ENCODE measurements at regions not wholly inside any gene's neighbourhood (a gene's known extent, or its start where the extent isn't known, plus 50 kb on each side); places are given as distances from the start of the nearest gene placed in this dataset.

GRCh38 chr20:56817780-56818675 lies 188.9 kb downstream of the TFAP2C start:
- Histone ChIP-seq H3K4me1 (ENCODE audit: insufficient read depth, low read length) (no peaks in the 10 kb centered on the region), H3K9me3 (ENCODE audit: low read depth, low read length) (no peaks in the 10 kb centered on the region), H3K4me3 (ENCODE audit: low read length) (no peak overlapping the region), H3K27me3 (ENCODE audit: insufficient read depth, low read length) (no peaks in the 10 kb centered on the region)

GRCh38 chr20:56820984-56821383 lies 191.9 kb downstream of the TFAP2C start:
- Histone ChIP-seq H3K4me3 (ENCODE audit: low read length) (no peak overlapping the region), H3K4me1 (ENCODE audit: insufficient read depth, low read length) (no peaks in the 10 kb centered on the region), H3K27me3 (ENCODE audit: insufficient read depth, low read length) (no peaks in the 10 kb centered on the region), H3K9me3 (ENCODE audit: low read depth, low read length) (no peaks in the 10 kb centered on the region)

GRCh38 chr20:56826306-56826704 lies 197.2 kb downstream of the TFAP2C start:
- H3K4me3 ChIP-seq (ENCODE audit: low read length) = no peak overlapping the region
- H3K9me3 ChIP-seq (ENCODE audit: low read depth, low read length) = no peaks in the 10 kb centered on the region
- no peaks in the 10 kb centered on the region for H3K4me1 ChIP-seq (ENCODE audit: insufficient read depth, low read length)
- H3K27me3 ChIP-seq (ENCODE audit: insufficient read depth, low read length) = no peaks in the 10 kb centered on the region

- Histone ChIP-seq H3K9me3 (ENCODE audit: low read depth, low read length) (no peaks in the 10 kb centered on the region), H3K27me3 (ENCODE audit: insufficient read depth, low read length) (no peaks in the 10 kb centered on the region), H3K4me1 (ENCODE audit: insufficient read depth, low read length) (no peaks in the 10 kb centered on the region), H3K4me3 (ENCODE audit: low read length) (no peak overlapping the region)
Observed at GRCh38 chr20:56826705-56827665, 197.9 kb downstream of the TFAP2C start.

- H3K4me3 ChIP-seq (ENCODE audit: low read length) = no peak overlapping the region
- H3K27me3 ChIP-seq (ENCODE audit: insufficient read depth, low read length) = no peaks in the 10 kb centered on the region
- H3K9me3 ChIP-seq (ENCODE audit: low read depth, low read length) = no peaks in the 10 kb centered on the region
- no peaks in the 10 kb centered on the region for H3K4me1 ChIP-seq (ENCODE audit: insufficient read depth, low read length)
Observed at GRCh38 chr20:56827763-56828162, 198.7 kb downstream of the TFAP2C start.

GRCh38 chr20:56828402-56828801 lies 199.3 kb downstream of the TFAP2C start:
- Histone ChIP-seq H3K9me3 (ENCODE audit: low read depth, low read length) (no peaks in the 10 kb centered on the region), H3K4me3 (ENCODE audit: low read length) (no peak overlapping the region), H3K4me1 (ENCODE audit: insufficient read depth, low read length) (no peaks in the 10 kb centered on the region), H3K27me3 (ENCODE audit: insufficient read depth, low read length) (no peaks in the 10 kb centered on the region)

- Histone ChIP-seq H3K4me3 (ENCODE audit: low read length) (no peak overlapping the region), H3K27me3 (ENCODE audit: insufficient read depth, low read length) (no peaks in the 10 kb centered on the region), H3K4me1 (ENCODE audit: insufficient read depth, low read length) (no peaks in the 10 kb centered on the region), H3K9me3 (ENCODE audit: low read depth, low read length) (no peaks in the 10 kb centered on the region)
Observed at GRCh38 chr20:56829788-56830385, 200.8 kb downstream of the TFAP2C start.

GRCh38 chr20:56831795-56832194 lies 202.7 kb downstream of the TFAP2C start:
- H3K4me3 ChIP-seq (ENCODE audit: low read length) = no peak overlapping the region
- no peaks in the 10 kb centered on the region for H3K4me1 ChIP-seq (ENCODE audit: insufficient read depth, low read length)
- H3K9me3 ChIP-seq (ENCODE audit: low read depth, low read length) = no peaks in the 10 kb centered on the region
- H3K27me3 ChIP-seq (ENCODE audit: insufficient read depth, low read length) = no peaks in the 10 kb centered on the region

GRCh38 chr20:56833427-56833826 lies 204.3 kb downstream of the TFAP2C start:
- Histone ChIP-seq H3K27me3 (ENCODE audit: insufficient read depth, low read length) (no peaks in the 10 kb centered on the region), H3K4me1 (ENCODE audit: insufficient read depth, low read length) (no peaks in the 10 kb centered on the region), H3K4me3 (ENCODE audit: low read length) (no peak overlapping the region), H3K9me3 (ENCODE audit: low read depth, low read length) (no peaks in the 10 kb centered on the region)

- H3K9me3 ChIP-seq (ENCODE audit: low read depth, low read length) = no peaks in the 10 kb centered on the region
- H3K4me3 ChIP-seq (ENCODE audit: low read length) = no peak overlapping the region
- H3K27me3 ChIP-seq (ENCODE audit: insufficient read depth, low read length) = no peaks in the 10 kb centered on the region
- H3K4me1 ChIP-seq (ENCODE audit: insufficient read depth, low read length) = no peaks in the 10 kb centered on the region
Observed at GRCh38 chr20:56835829-56836550, 206.9 kb downstream of the TFAP2C start.

GRCh38 chr20:56839222-56839621 lies 210.1 kb downstream of the TFAP2C start:
- Histone ChIP-seq H3K4me1 (ENCODE audit: insufficient read depth, low read length) (no peaks in the 10 kb centered on the region), H3K27me3 (ENCODE audit: insufficient read depth, low read length) (no peaks in the 10 kb centered on the region), H3K9me3 (ENCODE audit: low read depth, low read length) (no peaks in the 10 kb centered on the region), H3K4me3 (ENCODE audit: low read length) (no peak overlapping the region)

GRCh38 chr20:56839786-56840185 lies 210.7 kb downstream of the TFAP2C start:
- Histone ChIP-seq H3K9me3 (ENCODE audit: low read depth, low read length) (no peaks in the 10 kb centered on the region), H3K4me1 (ENCODE audit: insufficient read depth, low read length) (no peaks in the 10 kb centered on the region), H3K27me3 (ENCODE audit: insufficient read depth, low read length) (no peaks in the 10 kb centered on the region), H3K4me3 (ENCODE audit: low read length) (no peak overlapping the region)

GRCh38 chr20:56840716-56841261 lies 211.7 kb downstream of the TFAP2C start:
- Histone ChIP-seq H3K4me1 (ENCODE audit: insufficient read depth, low read length) (no peaks in the 10 kb centered on the region), H3K27me3 (ENCODE audit: insufficient read depth, low read length) (no peaks in the 10 kb centered on the region), H3K4me3 (ENCODE audit: low read length) (no peak overlapping the region), H3K9me3 (ENCODE audit: low read depth, low read length) (no peaks in the 10 kb centered on the region)

GRCh38 chr20:56841346-56841908 lies 212.3 kb downstream of the TFAP2C start:
- no peaks in the 10 kb centered on the region for H3K27me3 ChIP-seq (ENCODE audit: insufficient read depth, low read length)

More at GRCh38 chr20:56841346-56841908, 212.3 kb downstream of the TFAP2C start:
- Histone ChIP-seq H3K9me3 (ENCODE audit: low read depth, low read length) (no peaks in the 10 kb centered on the region), H3K4me3 (ENCODE audit: low read length) (no peak overlapping the region), H3K4me1 (ENCODE audit: insufficient read depth, low read length) (no peaks in the 10 kb centered on the region)

Measured in mononuclear cell (primary cell).